Stimulated activated CD8-positive, alpha-beta memory T cell treated with anti-CD3 and anti-CD28 coated beads, Interleukin-7, amount 100 ng/mL, for 4 hours (primary cell): ENCODE measurements at regions not wholly inside any gene's neighbourhood (a gene's known extent, or its start where the extent isn't known, plus 50 kb on each side); places are given as distances from the start of the nearest gene placed in this dataset.

Experiments used
- DNase-seq, 2 donors: peaks; one replicate each; pipeline ENCODE4 v3.0.0-alpha.2; 2020; ENCODE audit warnings: low read depth in 2 of 2

GRCh38 chr3:148008591-148008990 lies 599.4 kb downstream of the ZIC1 start:
- no peak for DNase-seq

- no peak for DNase-seq
Observed at GRCh38 chr3:148020861-148021260, 611.7 kb downstream of the ZIC1 start.

GRCh38 chr3:148021381-148021780 lies 612.2 kb downstream of the ZIC1 start:
- no peak for DNase-seq

- DNase-seq: no peak
Observed at GRCh38 chr3:148023994-148024393, 614.8 kb downstream of the ZIC1 start.

- DNase-seq: no peak
Observed at GRCh38 chr3:148026009-148026588, 616.9 kb downstream of the ZIC1 start.

GRCh38 chr3:148030975-148031374 lies 621.8 kb downstream of the ZIC1 start:
- DNase-seq: no peak

GRCh38 chr3:148034353-148034752 lies 625.2 kb downstream of the ZIC1 start:
- DNase-seq: no peak

- no peak for DNase-seq
Observed at GRCh38 chr3:148036331-148036876, 627.2 kb downstream of the ZIC1 start.

- DNase-seq: no peak
Observed at GRCh38 chr3:148042663-148043445, 633.7 kb downstream of the ZIC1 start.

GRCh38 chr3:148044151-148044550 lies 635.0 kb downstream of the ZIC1 start:
- DNase-seq: no peak

GRCh38 chr3:148054999-148055398 lies 642.7 kb upstream of the AGTR1 start:
- DNase-seq: no peak

- no peak for DNase-seq
Observed at GRCh38 chr3:148062590-148062989, 635.1 kb upstream of the AGTR1 start.

- no peak for DNase-seq
Observed at GRCh38 chr3:148066802-148067201, 630.9 kb upstream of the AGTR1 start.

GRCh38 chr3:148068466-148068865 lies 629.2 kb upstream of the AGTR1 start:
- DNase-seq: no peak

- DNase-seq: no peak
Observed at GRCh38 chr3:148070041-148070440, 627.7 kb upstream of the AGTR1 start.

- DNase-seq: no peak
Observed at GRCh38 chr3:148073721-148074456, 623.8 kb upstream of the AGTR1 start.

GRCh38 chr3:148074946-148075345 lies 622.8 kb upstream of the AGTR1 start:
- DNase-seq: no peak

- DNase-seq: no peak
Observed at GRCh38 chr3:148075771-148076716, 621.7 kb upstream of the AGTR1 start.

GRCh38 chr3:148077318-148077923 lies 620.3 kb upstream of the AGTR1 start:
- no peak for DNase-seq

GRCh38 chr3:148077965-148078364 lies 619.7 kb upstream of the AGTR1 start:
- no peak for DNase-seq

- DNase-seq: no peak
Observed at GRCh38 chr3:148078658-148079057, 619.0 kb upstream of the AGTR1 start.
